Loucy (cell line): ENCODE measurements at regions not wholly inside any gene's neighbourhood (a gene's known extent, or its start where the extent isn't known, plus 50 kb on each side); places are given as distances from the start of the nearest gene placed in this dataset.

Experiments used
- H2AFZ ChIP-seq: fragments of 200-600 bp; sonication (generic); 2 replicates; pipeline ENCODE4 v1.6.0; 2016; ENCODE audit warnings: antibody characterized with exemption, mild to moderate bottlenecking, low read length, moderate library complexity
- H3F3A ChIP-seq: fragments of 200-600 bp; 2 replicates; pipeline ENCODE4 v1.6.0; 2016; ENCODE audit warnings: antibody characterized with exemption, low read depth, mild to moderate bottlenecking
- H3K27me3 ChIP-seq: fragments of 200-600 bp; sonication (generic); 2 replicates; pipeline ENCODE4 v1.6.1; 2014; ENCODE audit warnings: low read length, mild to moderate bottlenecking; ENCODE audit not compliant: insufficient read depth, poor library complexity, severe bottlenecking
- H3K36me3 ChIP-seq: fragments of 200-600 bp; sonication (generic); 2 replicates; pipeline ENCODE4 v1.6.1; 2016; ENCODE audit warnings: low read length; ENCODE audit not compliant: insufficient read depth
- H3K4me1 ChIP-seq: fragments of 200-600 bp; sonication (generic); 2 replicates; pipeline ENCODE4 v1.5.1; 2014; ENCODE audit warnings: low read length, mild to moderate bottlenecking; ENCODE audit not compliant: insufficient read depth, poor library complexity, severe bottlenecking
- H3K4me2 ChIP-seq: fragments of 200-600 bp; sonication (generic); 2 replicates; pipeline ENCODE4 v1.6.0; 2014; ENCODE audit warnings: antibody characterized with exemption, low read length, low read depth, mild to moderate bottlenecking; ENCODE audit not compliant: poor library complexity, severe bottlenecking
- H3K4me3 ChIP-seq: fragments of 200-600 bp; sonication (generic); 2 replicates; pipeline ENCODE4 v1.5.1; 2014; ENCODE audit warnings: low read length, mild to moderate bottlenecking, mixed read lengths; ENCODE audit not compliant: poor library complexity, severe bottlenecking
- H3K79me2 ChIP-seq: fragments of 200-600 bp; sonication (generic); 2 replicates; pipeline ENCODE4 v1.6.1; 2014; ENCODE audit warnings: low read length; ENCODE audit not compliant: insufficient read depth
- H3K9ac ChIP-seq: fragments of 200-600 bp; sonication (generic); 2 replicates; pipeline ENCODE4 v1.6.0; 2014; ENCODE audit warnings: mild to moderate bottlenecking, low read depth, low read length, moderate library complexity; ENCODE audit not compliant: poor library complexity, severe bottlenecking
- H3K9me2 ChIP-seq: fragments of 200-600 bp; sonication (generic); replicated peaks from 2 replicates; pipeline ENCODE4 v1.6.1; 2016; ENCODE audit warnings: low read depth, low read length, mixed read lengths
- H3K9me3 ChIP-seq: fragments of 200-600 bp; sonication (generic); 2 replicates; pipeline ENCODE4 v1.6.1; 2014; ENCODE audit warnings: mild to moderate bottlenecking, antibody characterized with exemption, low read length, low read depth; ENCODE audit not compliant: insufficient read depth
- H4K20me1 ChIP-seq: fragments of 200-600 bp; sonication (generic); 2 replicates; pipeline ENCODE4 v1.6.0; 2014; ENCODE audit warnings: antibody characterized with exemption, low read length, mild to moderate bottlenecking; ENCODE audit not compliant: insufficient read depth, poor library complexity, severe bottlenecking
- CTCF ChIP-seq: fragments of 200-600 bp; sonication (generic); conservative IDR thresholded peaks from 2 replicates; pipeline ENCODE4 v1.5.1; 2014; ENCODE audit warnings: mild to moderate bottlenecking, antibody characterized with exemption, low read length
- EZH2phosphoT487 ChIP-seq: fragments of 200-600 bp; IDR thresholded peaks from 2 replicates; pipeline ENCODE4 v1.6.1; 2018; ENCODE audit warnings: antibody characterized with exemption, mild to moderate bottlenecking, moderate library complexity, borderline replicate concordance

- Histone ChIP-seq H3F3A (no peaks in the 10 kb centered on the region), H4K20me1 (no peaks in the 10 kb centered on the region), H2AFZ (no peak overlapping the region), H3K4me1 (peaks cover 3% of the 10 kb centered on the region), H3K4me3 (no peak overlapping the region), H3K9ac (no peak overlapping the region), H3K9me3 (no peaks in the 10 kb centered on the region), H3K79me2 (no peaks in the 10 kb centered on the region), H3K9me2 (no peaks in the 10 kb centered on the region), H3K27me3 (no peaks in the 10 kb centered on the region), H3K4me2 (no peak overlapping the region), H3K36me3 (no peaks in the 10 kb centered on the region)
- TF ChIP-seq CTCF (no peak), EZH2phosphoT487 (no peak)
Observed at GRCh38 chr1:191851799-191852595, 306.3 kb upstream of the RGS18 start.

- TF ChIP-seq EZH2phosphoT487 = no peak
- no peak for TF ChIP-seq CTCF
- H3K27me3 ChIP-seq = no peaks in the 10 kb centered on the region
- no peaks in the 10 kb centered on the region for H3K9me2 ChIP-seq
Observed at GRCh38 chr1:191852907-191853306, 305.4 kb upstream of the RGS18 start.

GRCh38 chr1:191857600-191857999 lies 300.7 kb upstream of the RGS18 start:
- Histone ChIP-seq H3K9me2 (no peaks in the 10 kb centered on the region), H2AFZ (no peak overlapping the region; the same call in 1 of the 2 replicates), H3K27me3 (no peaks in the 10 kb centered on the region), H3K9me3 (no peaks in the 10 kb centered on the region), H3K4me3 (no peak overlapping the region), H3K36me3 (no peaks in the 10 kb centered on the region), H3K4me2 (no peak overlapping the region), H4K20me1 (no peaks in the 10 kb centered on the region), H3K4me1 (peaks cover 3% of the 10 kb centered on the region), H3K9ac (no peak overlapping the region), H3F3A (no peaks in the 10 kb centered on the region), H3K79me2 (no peaks in the 10 kb centered on the region)
- TF ChIP-seq CTCF (no peak), EZH2phosphoT487 (no peak)

More at GRCh38 chr1:191852907-191853306, 305.4 kb upstream of the RGS18 start:
- H3K4me2 ChIP-seq = no peak overlapping the region
- H4K20me1 ChIP-seq = no peaks in the 10 kb centered on the region
- no peaks in the 10 kb centered on the region for H3K79me2 ChIP-seq
- H2AFZ ChIP-seq = no peak overlapping the region
- H3K9ac ChIP-seq = no peak overlapping the region
- H3F3A ChIP-seq = no peaks in the 10 kb centered on the region
- no peaks in the 10 kb centered on the region for H3K36me3 ChIP-seq
- no peak overlapping the region for H3K4me3 ChIP-seq
- peaks cover 3% of the 10 kb centered on the region for H3K4me1 ChIP-seq
- H3K9me3 ChIP-seq = no peaks in the 10 kb centered on the region
